Stomach (tissue), 8 donors: ENCODE measurements at regions not wholly inside any gene's neighbourhood (a gene's known extent, or its start where the extent isn't known, plus 50 kb on each side); places are given as distances from the start of the nearest gene placed in this dataset.
A peak's percentile ranks its signal among the peaks of the same experiment; 100 is the strongest.

ENCODE experiments used
- DNase-seq, 2 donors: peaks; one replicate each; pipeline versions ENCODE4 v3.0.0 to v3.0.0-alpha.2; 2013 to 2019
- H3K27ac ChIP-seq, 5 donors: fragments of 200-600 bp in 4 of 5; sonication (generic) in 4 of 5; one replicate each; pipeline ENCODE4 v1.5.1; 2013 to 2019; ENCODE audit warnings: mild to moderate bottlenecking in 1 of 5, moderate library complexity in 1 of 5
- H3K27me3 ChIP-seq, 3 donors: fragments of 200-600 bp; sonication (generic); one replicate each; pipeline ENCODE4 v1.5.1; 2017 to 2019; ENCODE audit warnings: mixed run types in 1 of 3
- H3K36me3 ChIP-seq, 4 donors: fragments of 200-600 bp; sonication (generic); 1 replicate in 3 of 4; 2 replicates in 1 of 4; pipeline ENCODE4 v1.5.1; 2016 to 2019
- H3K4me1 ChIP-seq, 4 donors: fragments of 200-600 bp; sonication (generic); one replicate each; pipeline ENCODE4 v1.5.1; 2016 to 2019
- H3K4me3 ChIP-seq, 4 donors: fragments of 200-600 bp; sonication (generic) in 3 of 4; one replicate each; pipeline ENCODE4 v1.5.1; 2016 to 2019; ENCODE audit warnings: mild to moderate bottlenecking in 1 of 4
- H3K9me3 ChIP-seq, 4 donors: fragments of 200-600 bp; sonication (generic); one replicate each; pipeline ENCODE4 v1.5.1; 2016 to 2019
- EP300 ChIP-seq: sonication (generic); formaldehyde crosslinking; IDR thresholded peaks from one replicate; pipeline ENCODE4 v1.6.1; 2017; ENCODE audit warnings: antibody characterized with exemption
- POLR2A ChIP-seq, 4 donors: fragments of 450-650 bp; IDR thresholded peaks; one replicate each; pipeline ENCODE4 v1.6.1; 2016; ENCODE audit warnings: antibody characterized with exemption in 4 of 4, control low read depth in 2 of 4, mild to moderate bottlenecking in 1 of 4, moderate library complexity in 1 of 4
- POLR2AphosphoS5 ChIP-seq, 3 donors: sonication (generic); formaldehyde crosslinking; IDR thresholded peaks; one replicate each; pipeline ENCODE4 v1.6.1; 2016; ENCODE audit warnings: antibody characterized with exemption in 3 of 3
- WGBS, 5 donors: extraction: QIAGEN DNeasy Blood & Tissue Kit in 3 of 5; methylation state at CpG; one replicate each; pipeline versions ENCODE4 v1.1.5 to v1.1.7; 2013 to 2018; 5-methylcytosine and 5-hydroxymethylcytosine counted together
- intact Hi-C: fragments of 100-400 bp; cut with DNase I; formaldehyde crosslinking; loops from one replicate; pipeline ENCODE4 v1.15.1; 2023; ENCODE audit warnings: low total_unique reads
- TF ChIP-seq, protein P1 (sequence below), 7 experiments: fragments of 450-650 bp in 4 of 7; fragments of 200-600 bp in 3 of 7; sonication (generic) in 3 of 7; IDR thresholded peaks; one replicate each; pipeline ENCODE4 v1.5.1; 2016 to 2019; ENCODE audit warnings: antibody characterized with exemption in 7 of 7, control low read depth in 2 of 7, mild to moderate bottlenecking in 1 of 7
- donor health status: healthy with polysubstance abuse.
- donor health status: Bipolar disorder and iron deficiency.
- donor health status: healthy.

DNA sequence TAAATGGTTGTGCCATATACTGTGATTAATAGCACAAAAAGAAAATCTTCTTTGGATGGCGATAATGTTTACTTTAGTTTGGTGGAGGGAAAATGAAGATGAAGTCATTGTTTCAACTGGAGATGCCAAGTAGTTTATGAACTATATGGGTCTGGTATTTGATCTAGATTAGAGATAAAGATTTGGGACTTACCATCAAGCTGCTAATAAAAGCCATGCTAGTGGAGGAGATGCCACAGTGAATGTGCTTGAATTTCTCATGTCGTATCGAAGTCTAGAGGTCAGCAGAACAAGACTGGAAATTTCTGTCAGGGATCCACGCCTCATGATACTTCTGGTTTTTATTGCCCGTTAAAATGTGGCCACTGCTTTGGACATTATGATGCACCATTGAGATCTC is 742.0 kb downstream of the NCAM2 start:
- no peak for DNase-seq
- Histone ChIP-seq H3K9me3 (peaks cover 0 to 15% (median under 1%) of the 10 kb centered on the region in 4 donors), H3K27me3 (no peaks in the 10 kb centered on the region), H3K36me3 (no peaks in the 10 kb centered on the region), H3K4me1 (no peaks in the 10 kb centered on the region), H3K4me3 (no peak overlapping the region), H3K27ac (no peak overlapping the region)
- intact Hi-C loops, result no loop called here
- whole genome bisulfite sequencing, 5 donors, result 66 to 75% (median 69%) methylated on average over 5 of the region's 5 CpGs
- no peak for TF ChIP-seq EP300
- TF ChIP-seq, protein P1, sequence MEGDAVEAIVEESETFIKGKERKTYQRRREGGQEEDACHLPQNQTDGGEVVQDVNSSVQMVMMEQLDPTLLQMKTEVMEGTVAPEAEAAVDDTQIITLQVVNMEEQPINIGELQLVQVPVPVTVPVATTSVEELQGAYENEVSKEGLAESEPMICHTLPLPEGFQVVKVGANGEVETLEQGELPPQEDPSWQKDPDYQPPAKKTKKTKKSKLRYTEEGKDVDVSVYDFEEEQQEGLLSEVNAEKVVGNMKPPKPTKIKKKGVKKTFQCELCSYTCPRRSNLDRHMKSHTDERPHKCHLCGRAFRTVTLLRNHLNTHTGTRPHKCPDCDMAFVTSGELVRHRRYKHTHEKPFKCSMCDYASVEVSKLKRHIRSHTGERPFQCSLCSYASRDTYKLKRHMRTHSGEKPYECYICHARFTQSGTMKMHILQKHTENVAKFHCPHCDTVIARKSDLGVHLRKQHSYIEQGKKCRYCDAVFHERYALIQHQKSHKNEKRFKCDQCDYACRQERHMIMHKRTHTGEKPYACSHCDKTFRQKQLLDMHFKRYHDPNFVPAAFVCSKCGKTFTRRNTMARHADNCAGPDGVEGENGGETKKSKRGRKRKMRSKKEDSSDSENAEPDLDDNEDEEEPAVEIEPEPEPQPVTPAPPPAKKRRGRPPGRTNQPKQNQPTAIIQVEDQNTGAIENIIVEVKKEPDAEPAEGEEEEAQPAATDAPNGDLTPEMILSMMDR (IDR thresholded peaks at IDR 0.05), result no peak
- TF ChIP-seq POLR2AphosphoS5 (IDR thresholded peaks at IDR 0.05), result no peak
- TF ChIP-seq POLR2A (IDR thresholded peaks at IDR 0.05), result no peak

DNA sequence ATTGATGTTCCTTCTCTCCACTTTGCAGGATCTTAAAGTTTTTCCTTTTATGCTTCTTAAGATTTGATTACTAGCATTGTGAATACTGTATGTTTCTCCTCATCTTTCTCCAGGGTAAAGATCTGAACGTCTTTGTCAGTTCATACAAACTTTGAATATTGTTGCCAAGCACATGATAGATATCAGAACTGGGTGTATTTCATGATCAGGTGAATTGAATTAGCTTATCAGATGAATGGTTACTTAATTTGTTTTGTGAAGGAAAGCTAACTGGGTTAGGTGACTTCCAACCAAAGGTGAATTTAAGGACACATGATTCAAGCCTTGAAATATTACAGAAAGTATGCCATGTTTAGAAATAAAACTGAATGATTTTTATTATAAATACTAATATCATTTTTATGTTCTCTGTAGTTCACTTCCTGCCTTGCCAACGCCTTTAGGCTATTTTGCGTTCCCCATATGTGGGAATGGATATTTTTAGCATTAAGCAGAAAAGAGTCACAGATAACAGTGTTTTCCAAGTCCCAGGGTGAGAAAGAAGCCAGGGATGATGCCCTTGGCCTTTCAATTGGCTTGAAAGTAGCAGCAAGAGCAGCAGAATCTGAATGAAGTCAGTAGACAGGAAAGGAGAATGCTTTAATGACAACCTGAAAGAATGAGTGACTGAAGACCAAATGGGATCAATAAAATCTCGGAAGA is 752.1 kb downstream of the NCAM2 start:
- intact Hi-C loops, result no loop called here

DNA sequence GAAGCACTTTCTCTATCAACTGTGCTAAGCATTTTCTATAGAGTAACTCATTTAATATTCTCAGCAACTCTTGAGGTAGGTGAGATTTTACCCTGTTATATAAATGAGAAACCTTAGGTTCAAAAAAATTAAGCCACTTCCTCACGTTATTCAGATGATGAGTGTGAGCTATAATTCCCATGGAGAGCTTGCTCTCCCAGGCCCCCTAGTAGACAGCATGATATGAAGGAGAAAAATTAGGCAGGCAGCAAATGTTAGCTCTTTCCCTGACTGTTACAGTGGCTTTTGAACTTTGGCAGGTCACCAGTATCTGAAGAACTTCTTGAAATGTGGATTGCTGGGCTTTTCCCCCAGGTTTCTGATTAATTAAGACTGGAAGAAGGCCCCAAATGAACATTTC is 753.1 kb downstream of the NCAM2 start:
- Histone ChIP-seq H3K27ac (no peak overlapping the region), H3K9me3 (peaks cover 0 to 31% (median 0%) of the 10 kb centered on the region in 4 donors), H3K4me1 (no peaks in the 10 kb centered on the region), H3K27me3 (no peaks in the 10 kb centered on the region), H3K4me3 (no peak overlapping the region), H3K36me3 (no peaks in the 10 kb centered on the region)
- intact Hi-C loops, result no loop called here
- no peak for TF ChIP-seq EP300
- TF ChIP-seq, protein P1 (IDR thresholded peaks at IDR 0.05), result peak in 1 of 7 experiments; percentile 32
- 33 to 67% (median 61%) methylated on average over 1 of the region's 1 CpG for WGBS, 5 donors
- DNase-seq, result no peak

More for the DNA sequence above, 752.1 kb downstream of the NCAM2 start:
- Histone ChIP-seq H3K27me3 (no peaks in the 10 kb centered on the region), H3K27ac (no peak overlapping the region), H3K9me3 (peaks cover 0 to 35% (median 4%) of the 10 kb centered on the region in 4 donors), H3K4me3 (no peak overlapping the region), H3K36me3 (no peaks in the 10 kb centered on the region), H3K4me1 (no peaks in the 10 kb centered on the region)
- WGBS, 5 donors, result 55 to 72% (median 61%) methylated on average over 4 of the region's 4 CpGs
- no peak for DNase-seq
- TF ChIP-seq, protein P1 (IDR thresholded peaks at IDR 0.05), result no peak
- TF ChIP-seq POLR2AphosphoS5 (IDR thresholded peaks at IDR 0.05), result no peak

DNA sequence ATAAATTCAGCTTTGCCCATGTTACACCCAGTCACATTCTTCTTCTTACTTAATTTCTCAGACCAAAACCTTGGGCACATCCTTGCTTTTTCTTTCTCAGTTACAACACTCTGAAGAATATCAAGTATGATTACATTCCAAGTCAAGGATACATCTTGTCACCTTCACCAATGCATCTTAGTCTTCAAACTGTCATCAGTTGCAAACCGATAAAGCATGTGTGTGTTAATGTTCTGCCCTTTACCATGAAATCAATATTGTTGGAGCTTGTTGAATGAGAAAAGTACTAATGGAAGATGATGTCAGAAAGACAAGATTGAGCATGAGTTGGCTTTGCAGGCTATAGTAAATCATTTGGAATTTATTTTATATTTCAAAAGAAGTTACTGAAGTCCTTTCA is 764.6 kb downstream of the NCAM2 start:
- Histone ChIP-seq H3K36me3 (no peaks in the 10 kb centered on the region), H3K27ac (no peak overlapping the region), H3K4me1 (no peaks in the 10 kb centered on the region), H3K4me3 (no peak overlapping the region), H3K9me3 (peaks cover 0 to 9% (median 0%) of the 10 kb centered on the region in 4 donors), H3K27me3 (no peaks in the 10 kb centered on the region)
- 44 to 86% (median 82%) methylated on average over 1 of the region's 1 CpG for WGBS, 5 donors
- intact Hi-C loops, result no loop called here
- DNase-seq, result no peak
- TF ChIP-seq, protein P1 (IDR thresholded peaks at IDR 0.05), result no peak
- TF ChIP-seq POLR2AphosphoS5 (IDR thresholded peaks at IDR 0.05), result no peak
- no peak for TF ChIP-seq EP300
- TF ChIP-seq POLR2A (IDR thresholded peaks at IDR 0.05), result no peak
